OCI-LY3 (cell line): ENCODE measurements at regions not wholly inside any gene's neighbourhood (a gene's known extent, or its start where the extent isn't known, plus 50 kb on each side); places are given as distances from the start of the nearest gene placed in this dataset.

Experiments
- EZH2phosphoT487 ChIP-seq: fragments of 200-600 bp; shearing (Covaris generic); IDR thresholded peaks from 2 replicates; pipeline ENCODE4 v1.6.1; 2018; ENCODE audit warnings: antibody characterized with exemption, mixed run types, low read depth
- TF ChIP-seq, protein P1 (sequence below): fragments of 200-600, 300-600 bp; sonication (generic); IDR thresholded peaks from 2 replicates; pipeline ENCODE4 v1.5.1; 2014; ENCODE audit warnings: antibody characterized with exemption, low read length, low read depth

- TF ChIP-seq, protein P1, sequence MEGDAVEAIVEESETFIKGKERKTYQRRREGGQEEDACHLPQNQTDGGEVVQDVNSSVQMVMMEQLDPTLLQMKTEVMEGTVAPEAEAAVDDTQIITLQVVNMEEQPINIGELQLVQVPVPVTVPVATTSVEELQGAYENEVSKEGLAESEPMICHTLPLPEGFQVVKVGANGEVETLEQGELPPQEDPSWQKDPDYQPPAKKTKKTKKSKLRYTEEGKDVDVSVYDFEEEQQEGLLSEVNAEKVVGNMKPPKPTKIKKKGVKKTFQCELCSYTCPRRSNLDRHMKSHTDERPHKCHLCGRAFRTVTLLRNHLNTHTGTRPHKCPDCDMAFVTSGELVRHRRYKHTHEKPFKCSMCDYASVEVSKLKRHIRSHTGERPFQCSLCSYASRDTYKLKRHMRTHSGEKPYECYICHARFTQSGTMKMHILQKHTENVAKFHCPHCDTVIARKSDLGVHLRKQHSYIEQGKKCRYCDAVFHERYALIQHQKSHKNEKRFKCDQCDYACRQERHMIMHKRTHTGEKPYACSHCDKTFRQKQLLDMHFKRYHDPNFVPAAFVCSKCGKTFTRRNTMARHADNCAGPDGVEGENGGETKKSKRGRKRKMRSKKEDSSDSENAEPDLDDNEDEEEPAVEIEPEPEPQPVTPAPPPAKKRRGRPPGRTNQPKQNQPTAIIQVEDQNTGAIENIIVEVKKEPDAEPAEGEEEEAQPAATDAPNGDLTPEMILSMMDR: no peak
- no peak for TF ChIP-seq EZH2phosphoT487
Observed at GRCh38 chr1:30596891-30597290, 126.5 kb downstream of the MATN1 start.
